ENCODE measurements at regions not wholly inside any gene's neighbourhood (a gene's known extent, or its start where the extent isn't known, plus 50 kb on each side); places are given as distances from the start of the nearest gene placed in this dataset.
A peak's percentile ranks its signal among the peaks of the same experiment; 100 is the strongest.

GRCh38 chr7:133132906-133133305 is 51.0 kb upstream of the CHCHD3 start:
- H3K4me3 ChIP-seq (replicated peaks; ENCODE audit: insufficient read depth, low read length), result no peak overlapping the region
- no peak for DNase-seq (ENCODE audit: low read depth in 1 of 2, low spot score in 1 of 2)
- TF ChIP-seq SPI1 (IDR thresholded peaks at IDR 0.05; ENCODE audit: borderline replicate concordance, low read depth), result no peak
- no peak for TF ChIP-seq POLR2AphosphoS5 (IDR thresholded peaks at IDR 0.05; ENCODE audit: low read depth)
- TF ChIP-seq CTCF (IDR thresholded peaks at IDR 0.05; ENCODE audit: insufficient read depth, low read length), result no peak
- no peak for TF ChIP-seq REST (IDR thresholded peaks at IDR 0.05; ENCODE audit: insufficient replicate concordance, low read depth)
- TF ChIP-seq GABPA (IDR thresholded peaks at IDR 0.05; ENCODE audit: low read depth), result no peak
- no peaks in the 10 kb centered on the region for H3K27me3 ChIP-seq (ENCODE audit: insufficient read depth, poor library complexity, severe bottlenecking)
- no peak overlapping the region for H3K27ac ChIP-seq (replicated peaks)

DNA sequence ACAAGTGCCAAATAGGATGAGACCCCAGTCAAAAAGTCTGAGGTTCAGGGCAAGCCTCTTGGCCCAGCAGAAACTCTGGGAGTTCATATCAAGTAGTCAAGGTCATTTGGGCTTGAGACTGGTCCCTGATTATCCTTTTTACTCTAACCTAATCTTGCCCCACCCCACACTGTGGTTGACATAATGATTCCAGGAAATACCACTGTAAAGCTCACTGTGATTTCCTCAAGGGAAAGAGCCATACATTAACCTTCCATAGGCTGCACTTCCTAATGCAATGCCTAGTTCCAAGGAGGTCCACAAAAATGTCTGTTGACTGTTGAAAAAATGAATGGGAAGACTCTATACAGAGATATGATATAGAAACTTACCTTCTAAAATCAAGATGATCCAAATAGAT is 52.9 kb upstream of the CHCHD3 start:
- TF ChIP-seq SPI1 (IDR thresholded peaks at IDR 0.05; ENCODE audit: borderline replicate concordance, low read depth) (no peak), CTCF (IDR thresholded peaks at IDR 0.05; ENCODE audit: insufficient read depth, low read length) (no peak)
- H3K4me3 ChIP-seq (replicated peaks; ENCODE audit: insufficient read depth, low read length), result no peak overlapping the region
- no peak overlapping the region for H3K27ac ChIP-seq (replicated peaks)
- DNase-seq (ENCODE audit: low read depth in 1 of 2, low spot score in 1 of 2), result no peak
- no peaks in the 10 kb centered on the region for H3K27me3 ChIP-seq (ENCODE audit: insufficient read depth, poor library complexity, severe bottlenecking)

DNA sequence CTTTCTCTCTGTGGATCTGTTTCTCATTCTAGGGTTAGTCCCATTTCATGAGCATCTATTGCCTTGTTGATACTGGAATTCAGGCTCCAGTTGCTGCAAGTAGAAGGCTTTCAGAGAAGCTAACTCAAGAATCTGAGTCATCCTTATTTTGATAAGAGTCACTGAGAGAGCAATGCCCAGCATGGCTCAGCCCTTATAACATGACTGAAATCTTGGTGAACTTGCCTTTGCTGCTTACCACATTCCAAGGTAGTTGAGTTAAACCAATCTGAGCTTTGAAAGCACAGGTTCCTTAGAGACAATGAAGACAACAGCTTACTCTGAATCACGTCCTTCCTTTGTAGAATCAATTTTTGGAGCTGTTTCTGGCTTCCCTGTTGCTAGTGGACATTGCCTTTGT is 53.6 kb upstream of the CHCHD3 start:
- TF ChIP-seq REST (IDR thresholded peaks at IDR 0.05; ENCODE audit: insufficient replicate concordance, low read depth) (no peak), GABPA (IDR thresholded peaks at IDR 0.05; ENCODE audit: low read depth) (no peak), SPI1 (IDR thresholded peaks at IDR 0.05; ENCODE audit: borderline replicate concordance, low read depth) (no peak), POLR2AphosphoS5 (IDR thresholded peaks at IDR 0.05; ENCODE audit: low read depth) (no peak)
- no peak overlapping the region for H3K4me3 ChIP-seq (replicated peaks; ENCODE audit: insufficient read depth, low read length)
- DNase-seq (ENCODE audit: low read depth in 1 of 2, low spot score in 1 of 2), result no peak
- H3K27ac ChIP-seq (replicated peaks), result no peak overlapping the region
- no peaks in the 10 kb centered on the region for H3K27me3 ChIP-seq (ENCODE audit: insufficient read depth, poor library complexity, severe bottlenecking)

DNA sequence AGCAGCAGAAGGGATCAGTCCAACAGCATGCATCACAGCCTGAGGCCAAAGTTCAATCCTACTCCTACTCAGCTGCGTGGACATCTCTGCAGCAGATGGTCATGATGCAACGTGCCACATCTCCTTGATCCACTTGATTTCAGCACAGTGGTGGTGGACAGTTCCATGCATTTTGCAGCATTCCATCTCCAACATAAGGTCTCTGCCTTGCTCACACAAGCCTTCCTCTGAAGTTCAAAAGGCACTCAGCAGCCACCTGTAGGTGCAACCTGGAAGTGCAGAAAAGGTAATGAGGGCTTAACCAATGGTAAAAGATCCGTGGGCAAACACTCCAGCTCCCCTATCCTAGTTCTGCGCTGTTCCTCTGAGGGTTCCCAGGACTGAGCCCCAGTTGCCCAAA is 57.5 kb upstream of the CHCHD3 start:
- TF ChIP-seq REST (IDR thresholded peaks at IDR 0.05; ENCODE audit: insufficient replicate concordance, low read depth), result peak; percentile 91
- TF ChIP-seq SPI1 (IDR thresholded peaks at IDR 0.05; ENCODE audit: borderline replicate concordance, low read depth), result no peak
- no peak overlapping the region for H3K27ac ChIP-seq (replicated peaks)
- H3K27me3 ChIP-seq (ENCODE audit: insufficient read depth, poor library complexity, severe bottlenecking), result no peaks in the 10 kb centered on the region
- H3K4me3 ChIP-seq (replicated peaks; ENCODE audit: insufficient read depth, low read length), result no peak overlapping the region
- no peak for DNase-seq (ENCODE audit: low read depth in 1 of 2, low spot score in 1 of 2)

Data from HL-60 (cell line).